KMS-11 (cell line): ENCODE measurements at regions not wholly inside any gene's neighbourhood (a gene's known extent, or its start where the extent isn't known, plus 50 kb on each side); places are given as distances from the start of the nearest gene placed in this dataset.
A peak's percentile ranks its signal among the peaks of the same experiment; 100 is the strongest.

Experiments
- H2AFZ ChIP-seq: fragments of 200-600 bp; sonication (generic); 2 replicates; pipeline ENCODE4 v1.6.1; 2016; ENCODE audit warnings: antibody characterized with exemption, mixed run types, low read depth
- H3K27ac ChIP-seq: fragments of 200-600 bp; sonication (generic); 2 replicates; pipeline ENCODE4 v1.6.1; 2016; ENCODE audit warnings: mild to moderate bottlenecking, mixed run types
- H3K27me3 ChIP-seq: fragments of 200-600 bp; sonication (generic); 2 replicates; pipeline ENCODE4 v1.6.1; 2017; ENCODE audit warnings: mild to moderate bottlenecking, low read depth, mixed run types, moderate library complexity; ENCODE audit not compliant: insufficient read depth
- H3K36me3 ChIP-seq: fragments of 200-600 bp; sonication (generic); 2 replicates; pipeline ENCODE4 v1.6.1; 2017; ENCODE audit warnings: mild to moderate bottlenecking, mixed run types; ENCODE audit not compliant: insufficient read depth
- H3K4me1 ChIP-seq: fragments of 200-600 bp; sonication (generic); 2 replicates; pipeline ENCODE4 v1.6.1; 2016; ENCODE audit warnings: mild to moderate bottlenecking, low read depth, mixed run types; ENCODE audit not compliant: poor library complexity, severe bottlenecking
- H3K4me2 ChIP-seq: fragments of 200-600 bp; sonication (generic); 2 replicates; pipeline ENCODE4 v1.7.0; 2016; ENCODE audit warnings: mild to moderate bottlenecking, mixed run types
- H3K4me3 ChIP-seq: fragments of 200-600 bp; sonication (generic); IDR thresholded peaks from 2 replicates; pipeline ENCODE4 v1.6.1; 2017; ENCODE audit warnings: low read depth, low read length, mixed read lengths; ENCODE audit not compliant: insufficient read depth
- H3K79me2 ChIP-seq: fragments of 200-600 bp; sonication (generic); 2 replicates; pipeline ENCODE4 v1.6.1; 2016; ENCODE audit warnings: low read depth, mixed run types; ENCODE audit not compliant: insufficient read depth
- H3K9ac ChIP-seq: fragments of 200-600 bp; sonication (generic); 2 replicates; pipeline ENCODE4 v1.6.1; 2016; ENCODE audit warnings: mild to moderate bottlenecking, mixed run types
- H4K20me1 ChIP-seq: fragments of 200-600 bp; sonication (generic); 2 replicates; pipeline ENCODE4 v1.6.1; 2016; ENCODE audit warnings: mild to moderate bottlenecking, mixed run types; ENCODE audit not compliant: insufficient read depth
- CTCF ChIP-seq: fragments of 200-600 bp; sonication (generic); conservative IDR thresholded peaks from 2 replicates; pipeline ENCODE4 v1.6.1; 2017; ENCODE audit warnings: low read depth, mild to moderate bottlenecking, antibody characterized with exemption, low read length, moderate library complexity, mixed read lengths

- H3K4me3 ChIP-seq, result no peak overlapping the region
Observed at GRCh38 chr7:119935418-119936025, 337.5 kb upstream of the KCND2 start.

GRCh38 chr7:119936836-119937235, 336.1 kb upstream of the KCND2 start:
- no peaks in the 10 kb centered on the region for H3K27me3 ChIP-seq
- H3K4me1 ChIP-seq, result peaks cover 19% of the 10 kb centered on the region
- no peak overlapping the region for H3K27ac ChIP-seq
- TF ChIP-seq CTCF, result no peak
- H3K36me3 ChIP-seq, result no peaks in the 10 kb centered on the region
- H2AFZ ChIP-seq, result no peak overlapping the region
- no peaks in the 10 kb centered on the region for H4K20me1 ChIP-seq
- H3K79me2 ChIP-seq, result no peaks in the 10 kb centered on the region
- H3K4me2 ChIP-seq, result no peak overlapping the region
- H3K4me3 ChIP-seq, result no peak overlapping the region
- no peak overlapping the region for H3K9ac ChIP-seq

More at GRCh38 chr7:119935418-119936025, 337.5 kb upstream of the KCND2 start:
- Histone ChIP-seq H3K79me2 (no peaks in the 10 kb centered on the region), H3K9ac (no peak overlapping the region), H3K36me3 (no peaks in the 10 kb centered on the region), H3K27ac (no peak overlapping the region), H3K4me2 (peak overlapping the region; percentile 14; the same call in 1 of the 2 replicates), H3K4me1 (peaks cover 19% of the 10 kb centered on the region), H4K20me1 (no peaks in the 10 kb centered on the region), H2AFZ (no peak overlapping the region), H3K27me3 (no peaks in the 10 kb centered on the region)
- peak; percentile 84 for TF ChIP-seq CTCF

GRCh38 chr7:119937745-119938144, 335.2 kb upstream of the KCND2 start:
- Histone ChIP-seq H3K27ac (no peak overlapping the region), H2AFZ (no peak overlapping the region), H4K20me1 (no peaks in the 10 kb centered on the region), H3K27me3 (no peaks in the 10 kb centered on the region), H3K79me2 (no peaks in the 10 kb centered on the region), H3K9ac (no peak overlapping the region), H3K4me2 (no peak overlapping the region), H3K4me3 (no peak overlapping the region), H3K36me3 (no peaks in the 10 kb centered on the region), H3K4me1 (peaks cover 19% of the 10 kb centered on the region)
- no peak for TF ChIP-seq CTCF

GRCh38 chr7:119943942-119944600, 328.9 kb upstream of the KCND2 start:
- no peak overlapping the region for H2AFZ ChIP-seq
- no peak overlapping the region for H3K4me2 ChIP-seq

More at GRCh38 chr7:119943942-119944600, 328.9 kb upstream of the KCND2 start:
- TF ChIP-seq CTCF, result peak; percentile 29; the same call in 1 of the 2 replicates
- Histone ChIP-seq H3K79me2 (no peaks in the 10 kb centered on the region), H3K4me1 (no peaks in the 10 kb centered on the region), H3K9ac (no peak overlapping the region), H3K27ac (no peak overlapping the region), H3K36me3 (no peaks in the 10 kb centered on the region), H4K20me1 (no peaks in the 10 kb centered on the region), H3K4me3 (no peak overlapping the region), H3K27me3 (no peaks in the 10 kb centered on the region)
